WI38 (cell line): ENCODE measurements at regions not wholly inside any gene's neighbourhood (a gene's known extent, or its start where the extent isn't known, plus 50 kb on each side); places are given as distances from the start of the nearest gene placed in this dataset.

Experiments used
- H3K4me3 ChIP-seq: 2 replicates; pipeline ENCODE4 v1.5.1; 2011; ENCODE audit warnings: low read depth, mild to moderate bottlenecking, control low read depth, low read length
- CTCF ChIP-seq: IDR thresholded peaks from 2 replicates; pipeline ENCODE4 v1.5.1; 2012; ENCODE audit warnings: low read depth, mild to moderate bottlenecking, control low read depth, low read length

- no peak for TF ChIP-seq CTCF
- H3K4me3 ChIP-seq: no peak overlapping the region
These were observed 563.9 kb downstream of the TMEM114 start for GRCh38 chr16:8026450-8026849.

- no peak overlapping the region for H3K4me3 ChIP-seq
- TF ChIP-seq CTCF: no peak
These were observed 567.0 kb downstream of the TMEM114 start for GRCh38 chr16:8023326-8023725.

- H3K4me3 ChIP-seq: no peak overlapping the region
- no peak for TF ChIP-seq CTCF
These were observed 585.0 kb downstream of the TMEM114 start for GRCh38 chr16:8005096-8005860.

GRCh38 chr16:7998789-7999453, 591.4 kb downstream of the TMEM114 start:
- no peak for TF ChIP-seq CTCF

GRCh38 chr16:7997966-7998365, 592.3 kb downstream of the TMEM114 start:
- no peak overlapping the region for H3K4me3 ChIP-seq
- no peak for TF ChIP-seq CTCF

More at GRCh38 chr16:7998789-7999453, 591.4 kb downstream of the TMEM114 start:
- no peak overlapping the region for H3K4me3 ChIP-seq

- no peak overlapping the region for H3K4me3 ChIP-seq
- TF ChIP-seq CTCF: no peak
These were observed 597.7 kb downstream of the TMEM114 start for GRCh38 chr16:7992616-7993015.

- no peak for TF ChIP-seq CTCF
- H3K4me3 ChIP-seq: no peak overlapping the region
These were observed 599.6 kb downstream of the TMEM114 start for GRCh38 chr16:7990626-7991260.
